Liver (tissue), 2 donors: ENCODE measurements at regions not wholly inside any gene's neighbourhood (a gene's known extent, or its start where the extent isn't known, plus 50 kb on each side); places are given as distances from the start of the nearest gene placed in this dataset.

Experiments
- CTCF ChIP-seq: fragments of 150-350 bp; IDR thresholded peaks from 2 replicates; pipeline ENCODE4 v1.5.1; 2017; ENCODE audit warnings: improper control_type of control experiment, low read depth, low read length; ENCODE audit not compliant: missing input control
- REST ChIP-seq: IDR thresholded peaks from 2 replicates; pipeline ENCODE4 v1.6.1; 2016; ENCODE audit warnings: antibody characterized with exemption, mild to moderate bottlenecking
- donor health status: healthy.

GRCh38 chr9:18149471-18150011 lies 324.4 kb upstream of the ADAMTSL1 start:
- TF ChIP-seq REST (no peak), CTCF (peak; percentile 12)
